ENCODE measurements at regions not wholly inside any gene's neighbourhood (a gene's known extent, or its start where the extent isn't known, plus 50 kb on each side); places are given as distances from the start of the nearest gene placed in this dataset.
"Not testable (repeated sequence)": the region's sequence is repeated elsewhere in the genome, so short reads cannot be mapped to it uniquely, and the experiment has no call there.

GRCh38 chr1:199083680-199084079 is 444.8 kb downstream of the PTPRC start:
- Histone ChIP-seq H3K9me3 (no peaks in the 10 kb centered on the region), H3K27me3 (no peaks in the 10 kb centered on the region), H3K4me3 (no peak overlapping the region), H3K27ac (no peak overlapping the region), H3K4me1 (no peaks in the 10 kb centered on the region), H3K36me3 (no peaks in the 10 kb centered on the region)
- DNase-seq: no peak
- TF ChIP-seq, protein P1, sequence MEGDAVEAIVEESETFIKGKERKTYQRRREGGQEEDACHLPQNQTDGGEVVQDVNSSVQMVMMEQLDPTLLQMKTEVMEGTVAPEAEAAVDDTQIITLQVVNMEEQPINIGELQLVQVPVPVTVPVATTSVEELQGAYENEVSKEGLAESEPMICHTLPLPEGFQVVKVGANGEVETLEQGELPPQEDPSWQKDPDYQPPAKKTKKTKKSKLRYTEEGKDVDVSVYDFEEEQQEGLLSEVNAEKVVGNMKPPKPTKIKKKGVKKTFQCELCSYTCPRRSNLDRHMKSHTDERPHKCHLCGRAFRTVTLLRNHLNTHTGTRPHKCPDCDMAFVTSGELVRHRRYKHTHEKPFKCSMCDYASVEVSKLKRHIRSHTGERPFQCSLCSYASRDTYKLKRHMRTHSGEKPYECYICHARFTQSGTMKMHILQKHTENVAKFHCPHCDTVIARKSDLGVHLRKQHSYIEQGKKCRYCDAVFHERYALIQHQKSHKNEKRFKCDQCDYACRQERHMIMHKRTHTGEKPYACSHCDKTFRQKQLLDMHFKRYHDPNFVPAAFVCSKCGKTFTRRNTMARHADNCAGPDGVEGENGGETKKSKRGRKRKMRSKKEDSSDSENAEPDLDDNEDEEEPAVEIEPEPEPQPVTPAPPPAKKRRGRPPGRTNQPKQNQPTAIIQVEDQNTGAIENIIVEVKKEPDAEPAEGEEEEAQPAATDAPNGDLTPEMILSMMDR (IDR thresholded peaks at IDR 0.05): no peak
- ATAC-seq (ENCODE audit: low FRiP score in 2 of 2): no peak

DNA sequence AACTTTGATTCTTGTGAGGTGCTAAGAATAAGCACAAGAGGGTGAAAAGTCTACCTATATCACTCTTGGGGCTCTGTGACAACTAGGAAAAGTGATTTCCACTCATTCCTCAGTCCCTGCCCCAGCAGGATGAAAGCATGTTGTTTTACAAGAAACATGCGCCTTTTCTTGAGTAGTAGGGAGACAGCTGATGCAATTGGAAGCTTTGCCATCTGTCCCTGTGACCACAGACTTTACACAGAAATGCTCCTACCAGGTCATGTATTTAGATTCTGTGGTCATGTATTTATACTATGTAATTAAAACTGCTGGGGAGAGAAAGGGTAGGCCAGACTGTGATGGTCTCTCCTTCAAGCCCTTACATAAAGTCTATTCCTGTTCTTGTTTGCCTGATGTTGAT is 445.5 kb downstream of the PTPRC start:
- ATAC-seq (ENCODE audit: low FRiP score in 2 of 2) (no peak), DNase-seq (no peak)
- no peaks in the 10 kb centered on the region for H3K4me1 ChIP-seq
- 65 to 78% methylated on average over 1 of the region's 1 CpG for WGBS, 2 donors
- H3K4me3 ChIP-seq: no peak overlapping the region
- no peak overlapping the region for H3K27ac ChIP-seq
- TF ChIP-seq EP300 (IDR thresholded peaks at IDR 0.05): no peak
- TF ChIP-seq, protein P1 (IDR thresholded peaks at IDR 0.05): no peak
- no peak for TF ChIP-seq POLR2AphosphoS5 (IDR thresholded peaks at IDR 0.05)
- TF ChIP-seq POLR2A (IDR thresholded peaks at IDR 0.05): no peak
- no peaks in the 10 kb centered on the region for H3K27me3 ChIP-seq
- no peaks in the 10 kb centered on the region for H3K9me3 ChIP-seq
- H3K36me3 ChIP-seq: no peaks in the 10 kb centered on the region

DNA sequence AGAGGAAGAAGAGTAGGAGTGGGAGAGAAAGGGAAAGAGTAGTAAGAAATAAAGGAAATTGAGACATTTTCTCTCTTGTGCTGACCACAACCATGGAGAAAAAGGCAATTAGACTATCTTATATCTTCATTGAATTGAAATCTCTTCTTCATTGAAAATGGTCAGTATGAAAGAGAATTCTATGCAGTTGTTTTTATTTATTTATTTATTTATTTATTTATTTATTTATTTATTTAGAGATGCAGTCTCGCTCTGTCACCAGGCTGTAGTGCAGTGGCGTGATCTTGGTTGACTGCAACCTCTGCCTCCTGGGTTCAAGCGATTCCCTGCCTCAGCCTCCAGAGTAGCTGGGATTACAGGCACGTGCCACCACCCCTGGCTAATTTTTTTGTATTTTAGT is 447.1 kb downstream of the PTPRC start:
- WGBS, 2 donors: 98 to 99% methylated on average over 4 of the region's 4 CpGs
- Histone ChIP-seq H3K27ac (no peak overlapping the region), H3K36me3 (no peaks in the 10 kb centered on the region), H3K4me1 (no peaks in the 10 kb centered on the region), H3K4me3 (no peak overlapping the region), H3K9me3 (no peaks in the 10 kb centered on the region), H3K27me3 (no peaks in the 10 kb centered on the region)
- DNase-seq (no peak), ATAC-seq (ENCODE audit: low FRiP score in 2 of 2) (no peak)
- TF ChIP-seq, protein P1 (IDR thresholded peaks at IDR 0.05): no peak
- TF ChIP-seq EP300 (IDR thresholded peaks at IDR 0.05) (no peak), POLR2AphosphoS5 (IDR thresholded peaks at IDR 0.05) (no peak), POLR2A (IDR thresholded peaks at IDR 0.05) (no peak)

GRCh38 chr1:199087144-199087543 is 448.3 kb downstream of the PTPRC start:
- Histone ChIP-seq H3K27me3 (no peaks in the 10 kb centered on the region), H3K27ac (no peak overlapping the region), H3K4me3 (no peak overlapping the region), H3K9me3 (no peaks in the 10 kb centered on the region), H3K4me1 (no peaks in the 10 kb centered on the region), H3K36me3 (no peaks in the 10 kb centered on the region)
- DNase-seq (no peak), ATAC-seq (ENCODE audit: low FRiP score in 2 of 2) (no peak)
- TF ChIP-seq EP300 (IDR thresholded peaks at IDR 0.05): no peak
- no peak for TF ChIP-seq POLR2AphosphoS5 (IDR thresholded peaks at IDR 0.05)
- TF ChIP-seq, protein P1 (IDR thresholded peaks at IDR 0.05): no peak
- no peak for TF ChIP-seq POLR2A (IDR thresholded peaks at IDR 0.05)
- 91% methylated on average over 2 of the region's 2 CpGs for WGBS, 2 donors

DNA sequence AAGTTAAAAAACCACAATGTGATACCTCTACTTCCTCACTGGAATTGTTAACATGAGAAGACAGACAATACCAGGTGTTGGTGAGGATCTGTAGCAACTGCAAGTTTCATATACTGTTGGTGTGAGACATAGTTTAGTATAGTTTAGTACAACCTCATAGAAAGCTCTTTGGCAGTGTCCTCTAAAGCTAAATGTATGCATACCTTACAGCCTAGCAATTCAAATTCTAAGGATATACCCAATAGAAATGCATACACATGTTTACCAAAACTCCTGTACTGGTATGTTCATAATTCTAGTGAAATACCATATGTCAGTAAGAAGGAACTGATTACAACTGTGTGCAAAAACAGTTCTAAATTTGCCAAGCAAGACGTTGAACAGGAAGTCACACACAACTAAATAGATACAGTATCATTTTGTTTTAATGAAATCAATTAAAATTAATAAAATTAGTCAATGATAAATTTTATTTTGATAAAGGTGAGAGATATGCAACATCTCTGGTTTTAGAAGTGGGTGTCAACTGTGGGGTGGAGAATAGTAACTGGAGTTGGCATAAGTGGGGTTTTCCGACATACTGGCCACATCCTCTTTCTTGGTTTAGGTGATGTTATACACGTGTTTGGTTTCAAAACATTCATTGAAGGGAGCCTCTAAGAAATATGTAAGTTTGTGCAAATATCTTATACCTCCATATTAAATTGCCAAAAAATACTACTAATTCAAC is 450.7 kb downstream of the PTPRC start:
- no peak for TF ChIP-seq POLR2A (IDR thresholded peaks at IDR 0.05)
- TF ChIP-seq EP300 (IDR thresholded peaks at IDR 0.05): no peak
- no peak for TF ChIP-seq POLR2AphosphoS5 (IDR thresholded peaks at IDR 0.05)
- TF ChIP-seq, protein P1 (IDR thresholded peaks at IDR 0.05): no peak
- Histone ChIP-seq H3K36me3 (no peaks in the 10 kb centered on the region), H3K9me3 (no peaks in the 10 kb centered on the region), H3K27ac (no peak overlapping the region), H3K4me1 (no peaks in the 10 kb centered on the region), H3K27me3 (no peaks in the 10 kb centered on the region), H3K4me3 (no peak overlapping the region)
- no peak for DNase-seq
- WGBS, 2 donors: 41 to 50% methylated on average over 3 of the region's 3 CpGs
- ATAC-seq (ENCODE audit: low FRiP score in 2 of 2): no peak

DNA sequence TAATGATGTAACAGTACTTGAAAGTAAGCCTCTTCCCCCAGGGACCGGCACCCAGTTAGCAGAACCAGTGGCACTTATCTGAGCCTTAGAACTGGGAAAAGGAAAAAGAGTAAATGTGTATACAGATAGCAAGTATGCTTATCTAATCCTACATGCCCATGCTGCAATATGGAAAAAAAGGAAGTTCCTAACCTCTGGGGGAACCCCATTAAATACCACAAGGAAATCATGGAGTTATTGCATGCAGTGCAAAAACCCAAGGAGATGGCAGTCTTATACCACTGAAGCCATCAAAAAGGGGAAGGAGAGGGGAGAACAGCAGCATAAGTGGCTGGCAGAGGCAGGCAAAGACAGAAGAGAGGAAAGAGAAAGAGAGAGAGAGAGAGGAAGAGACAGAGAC is 456.8 kb downstream of the PTPRC start:
- not testable (repeated sequence) for H3K9me3 ChIP-seq; H3K27me3 ChIP-seq; H3K4me3 ChIP-seq; ATAC-seq (ENCODE audit: low FRiP score in 2 of 2); DNase-seq; H3K4me1 ChIP-seq; H3K27ac ChIP-seq; H3K36me3 ChIP-seq
- WGBS, 2 donors: 42 to 65% methylated on average over 1 of the region's 1 CpG

Measured in upper lobe of left lung (tissue), 6 donors.